H9 (cell line): ENCODE measurements at regions not wholly inside any gene's neighbourhood (a gene's known extent, or its start where the extent isn't known, plus 50 kb on each side); places are given as distances from the start of the nearest gene placed in this dataset. TPM values are rescaled to one million over a fixed set of nuclear protein-coding genes. Genes with fewer than 3 reads are reported as not detected.

Experiments
- DNase-seq: peaks from one replicate; pipeline ENCODE4 v3.0.0-alpha.2; 2017
- H2AFZ ChIP-seq: one replicate; pipeline ENCODE4 v1.6.1; 2013; ENCODE audit warnings: mild to moderate bottlenecking, low read length, control low read depth, moderate library complexity
- H2AK5ac ChIP-seq: 2 replicates; pipeline ENCODE4 v1.6.1; 2013; ENCODE audit warnings: low read length, control low read depth, mixed read lengths; ENCODE audit not compliant: insufficient read length
- H2BK120ac ChIP-seq: one replicate; pipeline ENCODE4 v1.6.1; 2013; ENCODE audit warnings: low read depth, mild to moderate bottlenecking, low read length, control low read depth, inconsistent platforms; ENCODE audit not compliant: poor library complexity, severe bottlenecking
- H2BK12ac ChIP-seq: 2 replicates; pipeline ENCODE4 v1.6.1; 2013; ENCODE audit warnings: low read length, control low read depth, mixed read lengths, low read depth; ENCODE audit not compliant: insufficient read length
- H2BK15ac ChIP-seq: 2 replicates; pipeline ENCODE4 v1.6.1; 2013; ENCODE audit warnings: low read depth, low read length, control low read depth
- H2BK20ac ChIP-seq: one replicate; pipeline ENCODE4 v1.6.1; 2013; ENCODE audit warnings: low read depth, mild to moderate bottlenecking, low read length, control low read depth, inconsistent platforms; ENCODE audit not compliant: poor library complexity, severe bottlenecking
- H2BK5ac ChIP-seq: 2 replicates; pipeline ENCODE4 v1.6.1; 2013; ENCODE audit warnings: low read length, control low read depth, mixed read lengths; ENCODE audit not compliant: insufficient read length
- H3K14ac ChIP-seq: 2 replicates; pipeline ENCODE4 v1.6.1; 2013; ENCODE audit warnings: low read length, control low read depth; ENCODE audit not compliant: insufficient read depth
- H3K18ac ChIP-seq: 2 replicates; pipeline ENCODE4 v1.6.1; 2013; ENCODE audit warnings: low read depth, mild to moderate bottlenecking, mixed read lengths, low read length, control low read depth; ENCODE audit not compliant: insufficient read length
- H3K23ac ChIP-seq: 2 replicates; pipeline ENCODE4 v1.6.1; 2013; ENCODE audit warnings: low read length, control low read depth, mixed read lengths, low read depth; ENCODE audit not compliant: insufficient read length
- H3K23me2 ChIP-seq: 2 replicates; pipeline ENCODE4 v1.6.1; 2013; ENCODE audit warnings: low read depth, mild to moderate bottlenecking, mixed read lengths, low read length, control low read depth; ENCODE audit not compliant: insufficient read length, poor library complexity, severe bottlenecking
- H3K27ac ChIP-seq: 2 replicates; pipeline ENCODE4 v1.5.1; 2013; ENCODE audit warnings: low read length, control low read depth, mixed read lengths, low read depth; ENCODE audit not compliant: insufficient read length
- H3K27me3 ChIP-seq: 2 replicates; pipeline ENCODE4 v1.6.1; 2013; ENCODE audit warnings: low read length, control low read depth, inconsistent platforms; ENCODE audit not compliant: insufficient read depth
- H3K4ac ChIP-seq: 2 replicates; pipeline ENCODE4 v1.6.1; 2013; ENCODE audit warnings: low read depth, mild to moderate bottlenecking, control low read depth, inconsistent platforms, low read length, moderate library complexity
- H3K4me1 ChIP-seq: 2 replicates; pipeline ENCODE4 v1.6.1; 2013; ENCODE audit warnings: low read length, control low read depth, inconsistent platforms; ENCODE audit not compliant: insufficient read depth
- H3K4me2 ChIP-seq: 2 replicates; pipeline ENCODE4 v1.6.1; 2013; ENCODE audit warnings: low read length, control low read depth, mixed read lengths; ENCODE audit not compliant: insufficient read length, insufficient read depth
- H3K56ac ChIP-seq: 2 replicates; pipeline ENCODE4 v1.6.1; 2013; ENCODE audit warnings: low read depth, mild to moderate bottlenecking, mixed read lengths, low read length, control low read depth; ENCODE audit not compliant: insufficient read length
- H3K79me1 ChIP-seq: 2 replicates; pipeline ENCODE4 v1.6.1; 2013; ENCODE audit warnings: low read depth, mild to moderate bottlenecking, moderate library complexity, low read length, control low read depth, inconsistent platforms; ENCODE audit not compliant: insufficient read depth, poor library complexity, severe bottlenecking
- H3K79me2 ChIP-seq: 2 replicates; pipeline ENCODE4 v1.6.1; 2013; ENCODE audit warnings: low read length, control low read depth, inconsistent platforms; ENCODE audit not compliant: insufficient read depth
- H3K9ac ChIP-seq: 2 replicates; pipeline ENCODE4 v1.6.1; 2013; ENCODE audit warnings: low read length, control low read depth, mixed read lengths; ENCODE audit not compliant: insufficient read length; ENCODE audit errors: extremely low read depth
- H3K9me3 ChIP-seq: one replicate; pipeline ENCODE4 v1.6.1; 2013; ENCODE audit warnings: low read depth, low read length, inconsistent platforms; ENCODE audit not compliant: control insufficient read depth
- H3T11ph ChIP-seq: one replicate; pipeline ENCODE4 v1.6.1; 2013; ENCODE audit warnings: mild to moderate bottlenecking, low read length, control low read depth, inconsistent platforms
- H4K20me1 ChIP-seq: one replicate; pipeline ENCODE4 v1.6.1; 2013; ENCODE audit not compliant: control insufficient read depth, insufficient read length, insufficient read depth
- H4K5ac ChIP-seq: 2 replicates; pipeline ENCODE4 v1.6.1; 2013; ENCODE audit warnings: low read depth, mild to moderate bottlenecking, mixed read lengths, low read length, control low read depth; ENCODE audit not compliant: insufficient read length
- H4K8ac ChIP-seq: replicated peaks from 2 replicates; pipeline ENCODE4 v1.6.1; 2013; ENCODE audit warnings: low read length, control low read depth, mixed read lengths, low read depth; ENCODE audit not compliant: insufficient read length
- H4K91ac ChIP-seq: 2 replicates; pipeline ENCODE4 v1.6.1; 2013; ENCODE audit warnings: low read depth, mild to moderate bottlenecking, moderate library complexity, mixed read lengths, low read length, control low read depth; ENCODE audit not compliant: insufficient read length
- H3K27ac Mint-ChIP-seq, 3 experiments: 2 replicates in 2 of 3; 3 replicates in 1 of 3; pipeline ENCODE4 v1.8.0; 2020 to 2021; ENCODE audit warnings: mixed read lengths in 3 of 3, mild to moderate bottlenecking in 1 of 3, moderate library complexity in 1 of 3
- H3K27me3 Mint-ChIP-seq: 2 replicates; pipeline ENCODE4 v1.8.0; 2021; ENCODE audit warnings: low read depth, mild to moderate bottlenecking, moderate library complexity, mixed read lengths
- H3K36me3 Mint-ChIP-seq, 3 experiments: 2 replicates in 2 of 3; 3 replicates in 1 of 3; pipeline ENCODE4 v1.8.0; 2020 to 2021; ENCODE audit warnings: low read depth in 3 of 3, mixed read lengths in 3 of 3; ENCODE audit not compliant: insufficient read depth in 1 of 3
- H3K4me1 Mint-ChIP-seq, 2 experiments: 2 replicates each; pipeline ENCODE4 v1.8.0; 2020; ENCODE audit warnings: mixed read lengths in 2 of 2
- H3K4me3 Mint-ChIP-seq, 2 experiments: 2 replicates in 1 of 2; 3 replicates in 1 of 2; pipeline ENCODE4 v1.8.0; 2020 to 2021; ENCODE audit warnings: mild to moderate bottlenecking in 2 of 2, mixed read lengths in 2 of 2, moderate library complexity in 1 of 2
- H3K9me3 Mint-ChIP-seq, 2 experiments: 2 replicates in 1 of 2; 3 replicates in 1 of 2; pipeline ENCODE4 v1.8.0; 2020; ENCODE audit warnings: mild to moderate bottlenecking in 2 of 2, mixed read lengths in 2 of 2, moderate library complexity in 1 of 2
- CTCF ChIP-seq: fragments of 200-600 bp; sonication (generic); conservative IDR thresholded peaks from 3 replicates; pipeline ENCODE4 v1.8.0; 2021; ENCODE audit warnings: antibody characterized with exemption, mild to moderate bottlenecking
- microRNA-seq: library from miRNA; unstranded; fragments of <30 nt; microRNA quantifications from one replicate; pipeline ENCODE4, GENCODE V29; 2020; ENCODE audit warnings: borderline microRNAs expressed

- Histone ChIP-seq H3K56ac (no peak overlapping the region), H3K9ac (no peak overlapping the region), H3K79me2 (no peaks in the 10 kb centered on the region), H4K8ac (no peak overlapping the region), H3K9me3 (no peaks in the 10 kb centered on the region), H3K79me1 (no peaks in the 10 kb centered on the region), H3T11ph (no peak overlapping the region), H2BK15ac (no peak overlapping the region), H4K5ac (no peak overlapping the region), H3K23me2 (no peaks in the 10 kb centered on the region), H3K14ac (no peak overlapping the region), H3K27ac (no peak overlapping the region), H2AK5ac (no peak overlapping the region), H3K4ac (no peak overlapping the region), H2BK12ac (no peak overlapping the region), H3K4me1 (no peaks in the 10 kb centered on the region), H3K4me2 (no peak overlapping the region), H2AFZ (no peak overlapping the region), H2BK20ac (no peak overlapping the region), H3K18ac (no peak overlapping the region), H4K91ac (no peak overlapping the region), H3K23ac (no peak overlapping the region), H2BK5ac (no peak overlapping the region), H2BK120ac (no peak overlapping the region), H4K20me1 (no peaks in the 10 kb centered on the region), H3K27me3 (no peaks in the 10 kb centered on the region)
- H3K9me3 Mint-ChIP-seq = no peaks in the 10 kb centered on the region
- no peak for TF ChIP-seq CTCF
- H3K4me3 Mint-ChIP-seq = no peak overlapping the region
- no peak overlapping the region for H3K27ac Mint-ChIP-seq
- no peaks in the 10 kb centered on the region for H3K4me1 Mint-ChIP-seq
- no peak for DNase-seq
- no peaks in the 10 kb centered on the region for H3K36me3 Mint-ChIP-seq
- H3K27me3 Mint-ChIP-seq = no peaks in the 10 kb centered on the region
Observed at GRCh38 chr1:97976801-97977200, 56.0 kb upstream of the DPYD start.

Small RNAs in the stretch of these regions (microRNA-seq; reads per million reads assigned to microRNA genes)
- gene MIR2682 = not detected
